ENCODE measurements at regions not wholly inside any gene's neighbourhood (a gene's known extent, or its start where the extent isn't known, plus 50 kb on each side); places are given as distances from the start of the nearest gene placed in this dataset.

GRCh38 chr5:27450607-27451006 lies 412.2 kb upstream of the CDH9 start:
- TF ChIP-seq SIN3A (conservative IDR thresholded peaks at IDR 0.05 in 1 of 2, IDR thresholded peaks at IDR 0.05 in 1 of 2; ENCODE audit: low read depth in 1 of 2, low read length in 2 of 2): no peak
- no peak for TF ChIP-seq TBP (IDR thresholded peaks at IDR 0.05; ENCODE audit: low read depth, low read length)
- TF ChIP-seq POLR2A (IDR thresholded peaks at IDR 0.05; ENCODE audit: control extremely low read depth in 1 of 2, low read depth in 2 of 2, low read length in 2 of 2): no peak
- TF ChIP-seq TAF1 (IDR thresholded peaks at IDR 0.05; ENCODE audit: low read depth, low read length): no peak

All from H1 (cell line).